ENCODE measurements at regions not wholly inside any gene's neighbourhood (a gene's known extent, or its start where the extent isn't known, plus 50 kb on each side); places are given as distances from the start of the nearest gene placed in this dataset.

DNA sequence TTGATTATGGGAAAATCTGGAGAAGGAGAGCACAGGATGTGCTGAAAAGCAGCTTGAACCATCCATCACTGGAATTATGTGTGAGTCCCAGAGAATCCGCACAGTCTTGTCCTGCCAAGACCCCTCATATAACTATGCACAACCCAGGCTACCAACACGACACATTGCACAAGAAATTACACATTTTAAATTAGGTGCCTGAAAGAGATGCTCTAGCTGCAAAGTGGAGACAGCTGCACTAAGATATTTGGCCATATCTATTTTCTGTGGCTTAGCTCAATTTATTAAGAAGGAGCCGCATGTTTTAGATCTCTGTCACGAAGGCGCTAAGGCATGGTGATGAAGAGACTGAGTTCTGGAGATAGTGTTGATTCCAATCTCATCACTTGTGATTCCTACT lies 1308.4 kb downstream of the CDH8 start (continued):
- TF ChIP-seq, protein P1, sequence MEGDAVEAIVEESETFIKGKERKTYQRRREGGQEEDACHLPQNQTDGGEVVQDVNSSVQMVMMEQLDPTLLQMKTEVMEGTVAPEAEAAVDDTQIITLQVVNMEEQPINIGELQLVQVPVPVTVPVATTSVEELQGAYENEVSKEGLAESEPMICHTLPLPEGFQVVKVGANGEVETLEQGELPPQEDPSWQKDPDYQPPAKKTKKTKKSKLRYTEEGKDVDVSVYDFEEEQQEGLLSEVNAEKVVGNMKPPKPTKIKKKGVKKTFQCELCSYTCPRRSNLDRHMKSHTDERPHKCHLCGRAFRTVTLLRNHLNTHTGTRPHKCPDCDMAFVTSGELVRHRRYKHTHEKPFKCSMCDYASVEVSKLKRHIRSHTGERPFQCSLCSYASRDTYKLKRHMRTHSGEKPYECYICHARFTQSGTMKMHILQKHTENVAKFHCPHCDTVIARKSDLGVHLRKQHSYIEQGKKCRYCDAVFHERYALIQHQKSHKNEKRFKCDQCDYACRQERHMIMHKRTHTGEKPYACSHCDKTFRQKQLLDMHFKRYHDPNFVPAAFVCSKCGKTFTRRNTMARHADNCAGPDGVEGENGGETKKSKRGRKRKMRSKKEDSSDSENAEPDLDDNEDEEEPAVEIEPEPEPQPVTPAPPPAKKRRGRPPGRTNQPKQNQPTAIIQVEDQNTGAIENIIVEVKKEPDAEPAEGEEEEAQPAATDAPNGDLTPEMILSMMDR (IDR thresholded peaks at IDR 0.05; ENCODE audit: low read depth, low read length, missing input control), result no peak
- TF ChIP-seq RAD21 (IDR thresholded peaks at IDR 0.05) (no peak), EGR1 (IDR thresholded peaks at IDR 0.05; ENCODE audit: low read depth in 2 of 2) (no peak), GABPA (IDR thresholded peaks at IDR 0.05 in 1 of 2, conservative IDR thresholded peaks at IDR 0.05 in 1 of 2) (no peak), NR2F2 (IDR thresholded peaks at IDR 0.05) (no peak), YY1 (IDR thresholded peaks at IDR 0.05) (no peak), FOXA1 (IDR thresholded peaks at IDR 0.05) (no peak)
- TF ChIP-seq, protein P2, sequence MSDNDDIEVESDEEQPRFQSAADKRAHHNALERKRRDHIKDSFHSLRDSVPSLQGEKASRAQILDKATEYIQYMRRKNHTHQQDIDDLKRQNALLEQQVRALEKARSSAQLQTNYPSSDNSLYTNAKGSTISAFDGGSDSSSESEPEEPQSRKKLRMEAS (IDR thresholded peaks at IDR 0.05), result no peak

DNA sequence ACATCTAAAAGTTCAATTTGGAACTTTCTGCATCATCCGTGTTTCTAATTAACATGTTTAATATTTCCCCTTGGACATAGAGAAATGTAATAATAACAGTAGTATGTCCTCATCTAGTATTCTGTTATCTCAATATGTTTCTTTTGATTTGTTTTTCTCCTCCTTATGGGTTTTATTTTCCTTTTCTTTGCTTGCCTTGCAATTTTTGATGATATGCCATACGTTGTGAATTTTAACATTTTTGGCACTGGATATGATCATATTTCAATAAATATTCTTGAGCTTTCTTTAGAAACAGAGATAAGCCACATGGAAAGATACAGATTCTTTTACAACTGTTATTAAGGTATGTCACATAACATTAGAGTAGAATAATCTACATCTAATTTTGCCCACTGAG lies 1316.2 kb downstream of the CDH8 start:
- Histone ChIP-seq H3K36me3 (ENCODE audit: control insufficient read depth in 4 of 4, insufficient read depth in 3 of 4, low read depth in 1 of 4, low read length in 3 of 4) (no peaks in the 10 kb centered on the region), H3K4me1 (ENCODE audit: control insufficient read depth in 4 of 4, insufficient read depth in 4 of 4, low read length in 3 of 4) (no peaks in the 10 kb centered on the region), H3K9ac (ENCODE audit: low read depth in 1 of 2, low read length in 2 of 2) (no peak overlapping the region), H3K4me3 (ENCODE audit: low read depth in 1 of 3, low read length in 3 of 3) (no peak overlapping the region), H3K27ac (ENCODE audit: low read depth in 1 of 2, low read length in 2 of 2) (no peak overlapping the region), H3K9me3 (ENCODE audit: control insufficient read depth in 4 of 4, low read length in 3 of 4) (peaks cover 0 to 2% (median 0%) of the 10 kb centered on the region in 4 donors), H3K27me3 (ENCODE audit: control insufficient read depth in 4 of 4, insufficient read depth in 4 of 4, low read length in 3 of 4) (peaks cover 0 to 3% (median 0%) of the 10 kb centered on the region in 4 donors)
- no peak for DNase-seq (ENCODE audit: low spot score)
- TF ChIP-seq, protein P3, sequence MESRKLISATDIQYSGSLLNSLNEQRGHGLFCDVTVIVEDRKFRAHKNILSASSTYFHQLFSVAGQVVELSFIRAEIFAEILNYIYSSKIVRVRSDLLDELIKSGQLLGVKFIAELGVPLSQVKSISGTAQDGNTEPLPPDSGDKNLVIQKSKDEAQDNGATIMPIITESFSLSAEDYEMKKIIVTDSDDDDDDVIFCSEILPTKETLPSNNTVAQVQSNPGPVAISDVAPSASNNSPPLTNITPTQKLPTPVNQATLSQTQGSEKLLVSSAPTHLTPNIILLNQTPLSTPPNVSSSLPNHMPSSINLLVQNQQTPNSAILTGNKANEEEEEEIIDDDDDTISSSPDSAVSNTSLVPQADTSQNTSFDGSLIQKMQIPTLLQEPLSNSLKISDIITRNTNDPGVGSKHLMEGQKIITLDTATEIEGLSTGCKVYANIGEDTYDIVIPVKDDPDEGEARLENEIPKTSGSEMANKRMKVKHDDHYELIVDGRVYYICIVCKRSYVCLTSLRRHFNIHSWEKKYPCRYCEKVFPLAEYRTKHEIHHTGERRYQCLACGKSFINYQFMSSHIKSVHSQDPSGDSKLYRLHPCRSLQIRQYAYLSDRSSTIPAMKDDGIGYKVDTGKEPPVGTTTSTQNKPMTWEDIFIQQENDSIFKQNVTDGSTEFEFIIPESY (IDR thresholded peaks at IDR 0.05), result no peak
- TF ChIP-seq NR2F2 (IDR thresholded peaks at IDR 0.05) (no peak), YY1 (IDR thresholded peaks at IDR 0.05) (no peak), TAF1 (conservative IDR thresholded peaks at IDR 0.05) (no peak), EGR1 (IDR thresholded peaks at IDR 0.05; ENCODE audit: low read depth in 2 of 2) (no peak), HNF4G (IDR thresholded peaks at IDR 0.05) (no peak), HNF4A (conservative IDR thresholded peaks at IDR 0.05) (no peak), FOXA2 (IDR thresholded peaks at IDR 0.05) (no peak), GABPA (IDR thresholded peaks at IDR 0.05 in 1 of 2, conservative IDR thresholded peaks at IDR 0.05 in 1 of 2) (no peak), RXRA (IDR thresholded peaks at IDR 0.05) (no peak), JUND (IDR thresholded peaks at IDR 0.05) (no peak), RAD21 (IDR thresholded peaks at IDR 0.05) (no peak), FOXA1 (IDR thresholded peaks at IDR 0.05) (no peak), SP1 (IDR thresholded peaks at IDR 0.05) (no peak)
- TF ChIP-seq, protein P1 (IDR thresholded peaks at IDR 0.05; ENCODE audit: low read depth, low read length, missing input control), result no peak
- TF ChIP-seq, protein P4, sequence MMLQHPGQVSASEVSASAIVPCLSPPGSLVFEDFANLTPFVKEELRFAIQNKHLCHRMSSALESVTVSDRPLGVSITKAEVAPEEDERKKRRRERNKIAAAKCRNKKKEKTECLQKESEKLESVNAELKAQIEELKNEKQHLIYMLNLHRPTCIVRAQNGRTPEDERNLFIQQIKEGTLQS (IDR thresholded peaks at IDR 0.05), result no peak
- TF ChIP-seq, protein P2 (IDR thresholded peaks at IDR 0.05), result no peak
- TF ChIP-seq, protein P5, sequence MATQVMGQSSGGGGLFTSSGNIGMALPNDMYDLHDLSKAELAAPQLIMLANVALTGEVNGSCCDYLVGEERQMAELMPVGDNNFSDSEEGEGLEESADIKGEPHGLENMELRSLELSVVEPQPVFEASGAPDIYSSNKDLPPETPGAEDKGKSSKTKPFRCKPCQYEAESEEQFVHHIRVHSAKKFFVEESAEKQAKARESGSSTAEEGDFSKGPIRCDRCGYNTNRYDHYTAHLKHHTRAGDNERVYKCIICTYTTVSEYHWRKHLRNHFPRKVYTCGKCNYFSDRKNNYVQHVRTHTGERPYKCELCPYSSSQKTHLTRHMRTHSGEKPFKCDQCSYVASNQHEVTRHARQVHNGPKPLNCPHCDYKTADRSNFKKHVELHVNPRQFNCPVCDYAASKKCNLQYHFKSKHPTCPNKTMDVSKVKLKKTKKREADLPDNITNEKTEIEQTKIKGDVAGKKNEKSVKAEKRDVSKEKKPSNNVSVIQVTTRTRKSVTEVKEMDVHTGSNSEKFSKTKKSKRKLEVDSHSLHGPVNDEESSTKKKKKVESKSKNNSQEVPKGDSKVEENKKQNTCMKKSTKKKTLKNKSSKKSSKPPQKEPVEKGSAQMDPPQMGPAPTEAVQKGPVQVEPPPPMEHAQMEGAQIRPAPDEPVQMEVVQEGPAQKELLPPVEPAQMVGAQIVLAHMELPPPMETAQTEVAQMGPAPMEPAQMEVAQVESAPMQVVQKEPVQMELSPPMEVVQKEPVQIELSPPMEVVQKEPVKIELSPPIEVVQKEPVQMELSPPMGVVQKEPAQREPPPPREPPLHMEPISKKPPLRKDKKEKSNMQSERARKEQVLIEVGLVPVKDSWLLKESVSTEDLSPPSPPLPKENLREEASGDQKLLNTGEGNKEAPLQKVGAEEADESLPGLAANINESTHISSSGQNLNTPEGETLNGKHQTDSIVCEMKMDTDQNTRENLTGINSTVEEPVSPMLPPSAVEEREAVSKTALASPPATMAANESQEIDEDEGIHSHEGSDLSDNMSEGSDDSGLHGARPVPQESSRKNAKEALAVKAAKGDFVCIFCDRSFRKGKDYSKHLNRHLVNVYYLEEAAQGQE (IDR thresholded peaks at IDR 0.05), result no peak
- WGBS, result 68% methylated on average over 2 of the region's 2 CpGs

All from liver (tissue), 8 donors.